Activated CD8-positive, alpha-beta memory T cell treated with anti-CD3 and anti-CD28 coated beads, Interleukin-2, amount 50 U/mL, for 4 hours (primary cell): ENCODE measurements at regions not wholly inside any gene's neighbourhood (a gene's known extent, or its start where the extent isn't known, plus 50 kb on each side); places are given as distances from the start of the nearest gene placed in this dataset.

Source experiments
- DNase-seq: peaks from one replicate; pipeline ENCODE4 v3.0.0-alpha.2; 2020

DNA sequence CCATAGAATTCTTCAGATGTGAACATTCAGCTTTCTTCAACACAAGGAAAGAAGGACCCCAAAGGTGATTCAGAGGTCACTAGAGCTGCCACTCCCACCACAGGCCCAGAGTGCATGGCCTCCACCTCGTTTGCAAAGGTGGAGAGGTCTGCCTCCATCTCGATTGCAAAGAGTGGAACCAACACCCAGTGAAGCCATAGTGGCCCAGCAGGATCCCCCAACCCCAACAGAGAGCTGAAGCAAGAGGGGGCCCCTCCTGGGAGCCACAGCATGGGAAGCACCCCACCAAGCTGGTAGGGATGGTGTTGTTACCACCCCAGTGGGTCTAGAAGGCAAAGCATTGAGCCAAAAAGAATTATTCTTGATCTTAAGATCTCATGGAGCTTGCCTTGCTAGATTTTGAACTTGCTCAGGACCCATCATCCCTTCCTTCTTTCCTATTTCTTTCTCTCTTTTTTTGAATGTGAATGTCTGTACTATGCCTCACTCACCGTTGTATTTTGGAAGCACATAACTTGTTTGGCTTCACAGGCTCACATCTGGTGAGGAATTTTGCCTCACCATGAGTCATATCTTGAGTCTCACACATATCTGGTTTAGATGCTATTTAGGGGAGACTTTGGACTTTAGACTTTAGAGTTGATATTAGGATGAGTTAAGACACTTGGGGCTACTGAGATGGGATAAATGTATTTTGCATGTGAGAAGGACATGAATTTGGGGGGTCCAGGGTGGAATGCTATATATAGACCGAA, 119.2 kb downstream of the ANKRD60 start:
- no peak for DNase-seq

DNA sequence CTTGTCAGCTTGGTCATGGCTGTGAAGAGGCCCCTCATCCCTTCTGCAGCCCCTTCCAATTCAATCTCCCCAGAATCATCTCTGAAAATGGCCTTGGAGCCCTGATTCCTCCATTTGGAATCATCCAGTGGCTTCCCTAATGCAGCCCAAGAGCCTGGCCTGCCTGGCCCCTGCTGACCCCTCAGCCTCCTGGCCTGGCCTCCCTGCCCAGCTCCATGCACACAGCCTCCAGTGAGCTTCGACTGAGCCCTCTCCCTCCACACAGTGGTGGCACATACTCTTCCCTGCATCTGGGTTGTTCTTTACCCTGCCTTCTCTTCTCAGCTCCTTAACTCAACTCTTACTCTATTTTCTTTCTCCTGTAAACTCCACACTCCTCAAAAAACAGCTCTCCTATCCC, 120.9 kb downstream of the ANKRD60 start:
- no peak for DNase-seq

DNA sequence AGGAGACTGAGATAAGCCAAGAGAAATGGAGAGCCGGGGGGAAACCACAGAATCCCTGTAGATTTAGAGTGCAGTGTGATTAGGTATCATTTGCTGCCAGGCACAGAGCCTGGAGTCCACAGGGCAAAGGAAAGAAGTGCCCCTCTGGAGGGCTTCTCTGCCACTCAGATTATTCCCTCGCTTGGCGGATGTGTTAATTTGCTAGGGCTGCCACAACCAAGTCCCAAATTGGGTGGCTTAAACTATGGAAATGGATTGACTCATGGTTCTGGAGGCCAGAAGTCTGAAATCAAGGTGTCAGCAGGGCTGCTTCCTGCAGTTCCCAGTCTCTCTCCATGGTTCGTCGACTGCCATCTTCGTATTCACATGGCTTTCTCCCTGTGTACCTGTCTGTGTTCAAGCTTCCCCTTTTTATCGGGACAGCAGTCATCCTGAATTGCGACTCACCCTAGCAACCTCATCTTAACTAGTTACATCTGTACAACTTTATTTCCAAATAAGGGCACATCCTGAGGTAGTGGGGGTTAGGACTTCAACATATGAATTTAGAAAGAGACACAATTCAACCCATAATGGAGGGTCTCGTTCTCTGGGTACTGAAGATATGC, 122.2 kb downstream of the ANKRD60 start:
- DNase-seq = no peak

DNA sequence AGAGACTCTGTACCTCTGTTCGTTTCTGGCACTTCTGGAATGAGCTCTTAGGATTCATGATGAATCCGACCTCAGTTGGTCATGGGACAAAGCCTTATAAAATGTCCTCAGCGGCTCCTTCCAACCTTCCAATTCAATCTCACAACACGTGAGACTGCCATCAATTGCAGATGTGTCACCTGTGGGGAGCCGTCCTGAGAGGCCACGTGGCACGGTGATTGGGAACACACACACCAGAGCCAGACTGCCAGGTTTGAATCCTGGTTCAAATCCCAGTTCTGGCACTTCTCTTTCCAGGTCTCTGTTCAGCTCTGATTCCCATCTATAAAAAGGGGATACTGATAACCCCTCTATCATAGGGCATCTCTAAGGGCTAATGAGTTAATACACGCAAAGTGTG, 124.5 kb downstream of the ANKRD60 start:
- DNase-seq = no peak

DNA sequence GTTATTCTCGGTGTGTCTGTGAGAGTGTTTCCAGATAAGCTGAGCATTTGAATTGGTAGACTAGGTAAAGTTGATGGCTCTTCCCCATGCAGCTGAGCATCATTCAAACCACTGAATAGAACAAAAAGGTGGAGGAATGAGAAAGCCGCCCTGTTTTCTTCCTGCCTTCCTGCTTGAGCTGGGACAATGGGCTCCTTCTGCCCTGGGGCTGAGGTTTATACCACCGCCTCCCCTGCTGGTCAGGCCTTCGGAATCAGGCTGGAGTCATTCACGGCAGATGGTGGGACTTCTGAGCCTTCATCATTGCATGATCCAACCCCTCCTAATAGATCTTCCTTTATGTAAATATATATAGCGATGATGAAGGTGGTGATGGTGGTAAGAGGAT, 124.9 kb downstream of the ANKRD60 start:
- no peak for DNase-seq

DNA sequence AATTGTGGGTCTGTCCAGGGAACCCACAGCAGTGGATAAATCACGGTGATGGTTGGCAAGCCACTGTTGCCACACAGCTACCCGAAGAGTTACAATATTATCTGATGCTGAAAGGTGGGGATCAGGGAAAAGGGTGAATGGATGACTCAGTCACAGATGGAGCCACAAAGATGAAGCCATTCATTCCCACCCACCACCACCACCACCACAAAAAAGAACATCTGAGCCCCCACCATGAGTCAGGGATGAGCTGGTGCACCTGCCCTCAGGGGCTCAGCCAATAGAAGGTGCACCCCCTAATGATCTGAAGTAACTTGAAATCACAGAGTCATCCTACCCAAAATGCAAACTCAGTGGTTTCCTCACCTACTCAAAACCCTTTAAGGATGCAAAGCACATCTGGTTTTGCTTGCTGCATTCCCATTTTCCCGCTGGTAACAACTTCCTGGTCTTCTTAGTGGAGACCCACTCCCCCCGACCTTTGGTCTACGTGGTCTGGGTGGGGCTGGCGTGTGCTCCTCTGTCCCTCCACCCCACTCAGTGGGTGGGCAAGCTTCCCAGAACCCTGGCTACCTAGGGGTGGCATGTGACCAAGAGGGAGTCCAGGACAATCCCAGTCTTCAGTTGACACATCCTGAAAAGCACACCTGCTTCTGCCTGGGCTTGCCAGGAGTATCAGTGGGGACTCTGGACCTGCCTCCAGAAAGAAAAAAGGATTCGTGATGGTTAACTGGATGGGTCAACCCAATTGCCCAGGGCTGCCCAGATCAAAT, 125.5 kb downstream of the ANKRD60 start:
- DNase-seq = no peak

DNA sequence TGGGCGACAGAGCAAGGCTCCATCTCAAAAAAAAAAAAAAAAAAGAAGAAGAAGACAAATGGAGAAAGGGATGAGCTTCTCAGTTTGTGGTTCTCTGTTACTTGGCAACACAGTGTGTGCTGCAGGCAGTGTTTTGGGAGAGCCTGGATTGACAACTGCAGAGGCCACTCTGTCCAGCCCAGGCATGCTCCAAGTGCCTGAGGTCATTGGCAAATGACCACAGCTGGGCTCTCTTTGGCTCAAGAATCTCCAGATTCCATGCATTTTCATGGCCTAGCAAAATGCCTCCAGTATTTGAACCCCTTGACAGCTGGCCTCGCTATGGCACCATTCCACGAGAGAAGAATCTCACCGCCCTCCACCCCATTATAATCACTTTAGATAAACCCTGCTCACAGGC, 126.2 kb downstream of the ANKRD60 start:
- DNase-seq = no peak

DNA sequence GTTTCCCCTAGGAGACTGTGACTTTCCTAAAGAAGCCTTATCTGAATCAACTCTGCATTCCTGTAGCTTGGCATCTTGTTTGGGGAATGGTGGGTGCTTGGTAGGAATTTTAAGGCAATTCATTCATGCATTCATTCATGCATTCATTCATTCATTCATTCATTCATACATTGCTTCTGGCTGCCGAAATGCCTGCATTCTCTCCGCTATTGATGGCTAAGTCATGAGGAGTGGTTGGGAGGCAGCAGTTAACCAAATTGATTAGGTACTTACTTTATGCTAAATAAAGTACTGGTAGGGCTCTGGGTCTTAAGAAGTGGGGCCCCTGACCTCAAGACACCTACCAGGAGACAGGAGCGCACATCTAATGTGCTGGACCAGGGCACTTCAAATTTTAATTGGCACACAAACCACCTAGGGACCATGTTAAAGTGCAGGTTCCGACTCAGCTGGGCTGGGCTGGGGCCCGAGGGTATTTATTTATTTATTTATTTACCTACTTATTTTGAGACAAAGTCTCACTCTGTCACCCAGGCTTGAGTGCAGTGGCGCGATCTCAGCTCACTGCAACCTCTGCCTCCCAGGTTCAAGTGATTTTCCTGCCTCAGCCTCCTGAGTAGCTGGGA, 127.6 kb downstream of the ANKRD60 start:
- DNase-seq = no peak

DNA sequence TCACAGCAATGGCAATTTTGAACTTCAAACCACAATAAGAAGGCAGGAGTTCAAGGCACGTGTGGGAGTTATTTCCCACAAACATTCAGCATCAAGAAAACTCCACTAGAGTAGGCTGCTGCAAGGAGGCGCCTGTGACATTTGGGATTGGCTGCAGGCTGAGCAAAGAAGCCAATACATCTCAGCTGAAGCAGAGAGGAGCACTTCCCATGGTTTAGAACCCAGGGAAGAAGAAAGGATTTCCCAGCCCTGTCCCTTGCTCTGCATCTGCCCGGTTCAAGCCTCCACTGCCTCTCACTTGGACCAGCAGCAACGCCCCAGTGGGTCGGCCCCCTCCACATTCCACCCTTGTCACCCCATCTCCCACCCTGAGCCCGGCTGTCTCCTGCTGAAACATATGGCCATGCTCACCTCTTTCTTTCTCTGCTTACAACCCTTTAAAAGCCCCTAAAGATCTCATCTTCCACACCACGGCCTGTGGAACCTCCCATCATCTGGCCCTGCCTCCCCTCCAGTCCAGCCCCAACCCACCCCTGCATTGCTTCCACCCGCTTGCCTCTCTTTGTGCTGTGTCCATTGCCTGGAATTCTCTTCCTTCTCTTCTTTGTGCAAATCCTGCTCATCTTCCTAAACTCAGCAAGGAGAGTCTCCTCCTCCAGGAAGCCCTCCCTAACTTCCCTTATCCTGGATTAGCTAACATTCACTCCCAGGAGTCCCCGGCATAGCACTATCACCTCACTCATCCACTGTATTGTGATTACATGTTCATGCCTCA, 128.3 kb downstream of the ANKRD60 start:
- DNase-seq = no peak

DNA sequence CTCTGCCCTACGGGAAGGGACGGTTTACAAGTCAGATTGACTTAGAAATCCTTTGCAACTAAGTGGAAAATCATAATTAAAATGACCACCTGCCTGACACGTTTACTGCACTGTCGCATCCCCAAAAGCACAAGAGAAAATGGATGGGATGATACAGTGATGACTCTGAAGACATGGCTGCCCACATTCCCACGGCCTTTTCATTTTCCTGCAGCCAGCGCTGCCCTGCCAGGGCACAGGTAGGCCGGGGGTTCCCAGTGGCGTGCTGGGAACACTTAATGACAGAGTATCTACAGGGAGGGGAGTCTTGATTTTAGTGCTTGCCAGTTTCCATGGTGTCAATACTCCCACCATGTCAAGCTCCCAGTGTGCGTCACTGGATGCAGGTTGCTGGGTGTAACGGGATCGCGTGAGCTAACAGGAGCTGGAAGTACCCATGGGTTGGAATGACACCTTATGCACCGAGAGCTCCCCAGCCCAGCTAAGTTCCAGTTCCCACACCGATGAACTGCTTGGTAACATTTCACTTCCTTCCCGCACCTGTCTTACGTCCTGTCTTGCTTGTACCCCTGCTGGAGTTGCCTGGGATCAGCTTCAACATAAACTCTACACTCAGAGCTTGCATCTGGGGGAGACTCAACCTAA, 129.0 kb downstream of the ANKRD60 start:
- no peak for DNase-seq

DNA sequence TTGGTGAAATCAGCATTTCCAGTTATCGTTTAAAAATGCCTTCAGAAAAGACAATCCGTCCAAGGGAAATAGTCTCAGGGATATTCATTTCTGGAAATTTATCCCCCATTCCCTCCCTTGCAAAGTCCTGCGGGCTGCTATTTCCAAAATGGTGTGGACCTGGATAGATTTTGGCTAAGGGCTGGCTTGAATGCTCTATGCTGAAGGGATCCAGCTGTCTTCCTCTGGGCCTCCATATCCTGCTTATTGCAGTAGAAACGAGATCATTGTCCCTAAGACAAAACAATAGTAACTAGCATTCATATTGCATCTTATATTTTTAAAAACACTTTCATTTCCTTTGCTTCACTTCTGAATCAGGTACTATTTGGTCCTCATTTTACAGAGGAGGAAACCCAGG, 129.9 kb downstream of the ANKRD60 start:
- DNase-seq = no peak

DNA sequence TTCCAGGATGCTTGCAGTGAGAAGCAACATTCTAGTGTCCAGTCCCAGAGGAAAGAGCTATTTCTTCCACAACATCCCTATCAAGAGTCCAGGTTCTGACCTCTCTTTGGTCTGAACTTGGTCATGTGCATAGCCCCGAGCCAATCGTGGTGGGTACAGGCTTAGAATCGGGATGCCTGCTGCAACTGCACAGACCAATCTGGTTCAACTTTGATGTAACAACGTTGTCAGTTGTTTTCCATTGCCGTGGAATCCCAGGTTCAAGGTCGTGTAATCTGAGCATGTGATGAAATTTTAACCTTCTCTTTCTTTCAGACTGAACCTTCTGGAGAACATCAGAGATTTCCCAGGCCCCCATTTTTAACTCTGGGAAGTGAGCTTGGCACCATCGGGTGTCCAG, 130.5 kb downstream of the ANKRD60 start:
- no peak for DNase-seq

DNA sequence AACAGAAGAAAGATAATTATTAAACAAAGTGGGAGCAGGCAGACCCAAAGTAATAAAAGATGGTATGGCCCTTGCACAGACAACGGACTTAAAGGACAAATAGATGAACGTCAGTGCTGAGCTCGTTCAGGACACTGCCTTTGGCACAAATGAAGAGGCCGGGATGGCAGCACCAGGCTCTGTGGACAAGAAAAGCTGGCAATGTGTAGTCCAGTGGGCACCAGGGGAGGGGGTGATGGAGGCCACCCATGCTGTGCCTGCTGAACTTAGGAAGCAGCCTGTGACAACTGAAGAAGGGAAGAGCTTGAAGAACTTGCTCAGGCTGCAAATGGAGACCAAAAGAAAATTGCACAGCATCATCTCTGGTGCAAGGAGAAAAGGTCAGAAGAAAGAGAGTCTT, 131.0 kb downstream of the ANKRD60 start:
- DNase-seq = no peak

DNA sequence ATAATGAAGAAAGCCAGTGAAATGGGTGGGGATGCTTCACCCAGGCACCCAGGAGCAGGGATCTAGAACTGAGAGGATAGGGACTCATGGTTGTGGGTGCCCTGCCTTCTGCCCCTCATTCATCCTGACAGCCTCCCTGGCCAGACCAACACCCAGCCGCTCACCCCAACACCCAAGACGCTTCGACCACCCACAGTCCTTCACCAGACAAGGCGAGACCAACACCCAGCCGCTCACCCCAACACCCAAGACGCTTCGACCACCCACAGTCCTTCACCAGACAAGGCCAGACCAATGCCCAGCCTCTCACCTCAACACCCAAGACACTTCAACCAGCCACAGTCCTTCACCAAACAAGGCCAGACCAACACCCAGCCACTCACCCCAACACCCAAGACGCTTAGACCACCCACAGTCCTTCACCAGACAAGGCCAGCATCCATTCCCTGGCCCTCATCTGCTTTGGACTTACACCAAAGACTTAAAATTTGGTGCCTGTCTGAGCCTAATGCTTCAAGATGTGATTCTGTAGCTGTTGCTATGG, 131.5 kb downstream of the ANKRD60 start:
- no peak for DNase-seq

DNA sequence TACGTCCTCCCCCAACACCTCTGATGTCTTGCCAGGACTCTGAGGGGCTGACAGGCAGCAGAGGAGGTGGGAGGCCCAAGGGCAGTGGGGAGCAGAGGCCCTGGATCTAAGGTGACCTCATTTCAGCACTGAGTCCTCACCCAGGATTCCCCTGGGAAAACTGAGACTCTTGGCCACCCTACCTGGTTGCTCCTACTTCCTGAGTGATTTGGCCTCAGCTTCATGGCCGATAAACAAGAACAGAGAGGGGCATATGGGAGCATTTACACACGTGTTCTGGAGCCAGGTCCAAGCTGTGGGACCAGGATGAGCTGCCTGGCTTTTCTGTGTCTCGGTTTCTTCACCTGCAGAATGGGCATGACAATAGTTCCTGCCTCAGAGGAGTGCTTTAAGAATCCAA, 133.8 kb downstream of the ANKRD60 start:
- no peak for DNase-seq

DNA sequence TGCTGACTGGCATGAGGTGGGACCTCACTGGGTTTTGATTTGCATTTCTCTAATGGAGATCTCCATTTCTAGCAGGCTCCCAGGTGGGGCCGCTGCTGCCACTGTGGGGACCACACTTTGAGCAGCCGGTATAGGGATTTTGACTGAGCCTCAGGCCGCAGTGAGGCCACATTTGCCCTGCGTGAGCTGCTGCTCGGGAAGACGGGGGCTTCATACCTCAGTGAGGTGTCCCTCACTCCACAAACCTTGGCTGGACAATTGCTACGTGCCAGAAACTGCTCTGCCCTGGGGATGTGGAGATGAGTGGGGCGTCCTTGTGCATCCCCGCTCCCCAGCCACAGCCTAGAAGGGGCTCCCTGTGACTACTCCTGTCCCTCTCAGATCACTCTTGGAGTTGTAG, 134.3 kb downstream of the ANKRD60 start:
- DNase-seq = no peak

DNA sequence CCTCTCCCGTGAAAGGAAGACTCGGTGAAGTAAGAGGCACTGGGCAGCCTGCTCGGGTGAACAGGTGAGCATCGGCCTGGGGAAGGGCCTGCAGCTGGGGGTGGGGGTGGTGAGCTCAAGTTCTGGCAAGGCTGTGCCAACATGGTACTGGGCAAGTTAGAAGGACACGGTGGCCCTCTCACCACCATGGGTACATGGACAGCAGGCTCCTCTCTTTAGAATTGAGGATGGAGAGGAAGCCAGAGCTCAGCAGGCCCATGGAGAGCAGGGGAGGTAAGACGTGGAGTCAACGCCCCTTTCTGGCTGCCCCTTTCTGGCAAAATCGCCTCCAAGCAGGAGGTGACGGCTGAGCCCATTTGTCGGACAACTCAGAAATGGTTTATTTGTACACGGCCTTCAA, 135.6 kb downstream of the ANKRD60 start:
- DNase-seq = no peak

DNA sequence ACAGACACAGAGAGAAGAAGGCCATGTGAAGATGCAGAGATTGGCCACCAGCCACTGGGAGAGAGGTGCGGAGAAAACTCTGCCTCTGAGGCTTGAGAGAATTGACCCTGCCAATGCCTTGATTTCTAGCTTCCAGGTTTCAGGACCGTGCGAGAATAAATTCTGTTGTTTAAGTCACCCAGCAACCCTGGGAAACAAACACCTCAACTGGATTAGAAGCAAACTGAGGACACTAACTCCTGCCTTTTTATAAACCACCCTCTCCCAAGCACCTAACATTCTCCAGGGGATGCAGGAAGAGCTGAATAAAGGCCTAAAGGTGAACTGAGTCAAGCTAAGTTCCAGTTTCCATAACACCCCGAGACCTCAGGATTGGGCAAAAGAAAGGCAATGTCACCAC, 136.1 kb downstream of the ANKRD60 start:
- DNase-seq = no peak

DNA sequence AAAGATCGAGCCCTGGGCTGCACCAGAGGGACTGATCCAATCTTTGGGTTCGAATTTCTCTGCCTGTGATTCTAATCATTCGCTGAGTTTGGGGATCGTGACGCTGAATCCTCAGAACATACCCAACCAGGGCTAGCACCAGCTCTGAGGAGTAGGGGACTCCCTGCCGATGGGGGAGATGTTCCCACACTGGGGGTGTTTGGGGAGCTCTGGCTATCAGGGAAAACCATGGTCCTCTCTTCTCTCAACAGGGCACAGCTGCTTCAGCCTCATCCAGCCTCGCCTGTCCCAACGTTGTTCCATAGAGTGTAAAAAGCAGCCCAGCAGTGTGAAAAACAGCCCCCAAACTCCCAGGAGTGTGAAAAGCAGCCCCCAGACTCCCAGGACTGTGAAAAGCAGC, 136.6 kb downstream of the ANKRD60 start:
- no peak for DNase-seq

DNA sequence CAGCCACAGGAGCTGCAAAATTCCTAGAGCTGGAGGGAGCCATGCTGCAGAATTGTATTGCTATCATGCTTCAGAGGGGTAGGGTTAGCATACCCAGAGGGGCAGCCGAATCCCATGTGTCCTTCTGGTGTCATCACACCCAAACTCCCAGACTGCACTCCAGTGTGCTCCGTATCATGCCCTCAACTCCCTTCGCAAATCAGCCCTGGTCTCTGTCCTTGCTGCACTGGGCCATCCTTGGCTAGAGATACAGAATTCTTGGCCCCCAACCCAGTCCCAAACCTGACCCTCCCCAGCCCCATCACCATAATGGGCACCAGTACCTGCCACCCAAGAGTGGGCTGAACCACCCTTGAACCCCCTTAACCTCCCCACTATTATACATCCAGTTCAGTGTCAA, 138.3 kb downstream of the ANKRD60 start:
- no peak for DNase-seq

DNA sequence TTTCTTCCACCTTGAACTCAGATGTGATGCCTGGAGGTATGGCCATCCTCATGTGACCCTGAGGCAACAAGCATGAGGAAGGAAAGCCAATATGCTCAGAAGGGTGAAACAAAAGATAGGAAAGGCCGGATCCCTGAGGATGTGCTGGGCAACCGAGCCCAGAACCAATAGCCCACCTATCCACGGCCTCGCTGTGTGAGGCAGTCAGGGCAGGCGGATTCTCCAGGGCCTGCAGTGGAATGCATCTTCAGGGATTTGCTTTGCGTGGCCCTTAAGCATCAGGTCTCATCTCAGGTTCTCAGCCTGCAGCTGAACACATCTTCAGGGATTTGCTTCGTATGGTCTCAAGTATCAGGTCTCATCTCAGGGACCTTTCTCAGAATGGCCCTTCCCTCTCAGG, 139.8 kb downstream of the ANKRD60 start:
- DNase-seq = no peak

DNA sequence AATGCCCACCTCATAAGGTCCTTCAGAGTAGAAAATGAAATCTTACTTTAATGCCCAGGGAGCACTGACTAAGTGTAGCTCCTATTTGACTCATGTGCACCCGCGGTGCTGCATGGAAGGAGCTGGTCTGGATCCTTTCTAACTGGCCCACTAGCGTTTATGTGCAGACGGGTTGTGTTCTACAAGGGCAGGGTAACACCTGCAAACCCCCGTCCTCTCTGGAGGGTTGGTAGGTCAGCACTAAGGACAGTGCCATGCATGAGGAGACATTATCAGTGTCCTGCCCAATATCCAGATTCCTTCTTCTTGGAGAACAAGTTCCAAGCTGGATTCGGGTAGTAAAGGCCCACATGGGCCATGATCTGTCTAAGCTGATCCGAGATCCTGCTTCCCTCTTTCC, 140.3 kb downstream of the ANKRD60 start:
- no peak for DNase-seq
